Stimulated activated CD4-positive, alpha-beta T cell treated with anti-CD3 and anti-CD28 coated beads, Interleukin-2, amount 100 ng/mL, for 4 hours (primary cell): ENCODE measurements at regions not wholly inside any gene's neighbourhood (a gene's known extent, or its start where the extent isn't known, plus 50 kb on each side); places are given as distances from the start of the nearest gene placed in this dataset.
"Not testable (repeated sequence)": the region's sequence is repeated elsewhere in the genome, so short reads cannot be mapped to it uniquely, and the experiment has no call there.

ENCODE experiments used
- DNase-seq: peaks from one replicate; pipeline ENCODE4 v3.0.0-alpha.2; 2020; ENCODE audit warnings: low read depth

- no peak for DNase-seq
Observed at GRCh38 chr9:90162326-90162725, 480.3 kb downstream of the DIRAS2 start.

GRCh38 chr9:90162819-90163218 lies 479.8 kb downstream of the DIRAS2 start:
- no peak for DNase-seq

GRCh38 chr9:90165281-90165680 lies 477.3 kb downstream of the DIRAS2 start:
- no peak for DNase-seq

- DNase-seq, result not testable (repeated sequence)
Observed at GRCh38 chr9:90166374-90166773, 476.2 kb downstream of the DIRAS2 start.

- DNase-seq, result no peak
Observed at GRCh38 chr9:90167914-90168313, 474.7 kb downstream of the DIRAS2 start.

DNA sequence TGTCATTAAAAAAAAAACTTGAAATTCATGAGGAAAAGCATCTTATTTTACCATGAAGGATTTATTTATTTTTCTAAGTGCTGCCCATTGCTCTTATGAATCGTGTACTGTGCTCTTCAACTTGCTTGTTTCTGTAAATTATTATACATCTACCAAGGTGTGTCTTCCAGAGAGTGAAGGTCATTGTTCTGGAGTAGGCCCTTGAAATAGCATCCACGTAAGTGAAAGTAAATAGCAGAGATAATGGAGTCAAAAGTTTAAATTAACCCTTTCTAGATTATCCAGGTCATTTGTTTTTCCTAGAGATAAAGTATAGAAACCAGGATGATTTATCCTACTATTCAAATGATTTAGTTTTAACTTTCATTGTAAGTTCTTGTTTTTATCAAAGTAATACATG lies 473.1 kb downstream of the DIRAS2 start:
- no peak for DNase-seq

DNA sequence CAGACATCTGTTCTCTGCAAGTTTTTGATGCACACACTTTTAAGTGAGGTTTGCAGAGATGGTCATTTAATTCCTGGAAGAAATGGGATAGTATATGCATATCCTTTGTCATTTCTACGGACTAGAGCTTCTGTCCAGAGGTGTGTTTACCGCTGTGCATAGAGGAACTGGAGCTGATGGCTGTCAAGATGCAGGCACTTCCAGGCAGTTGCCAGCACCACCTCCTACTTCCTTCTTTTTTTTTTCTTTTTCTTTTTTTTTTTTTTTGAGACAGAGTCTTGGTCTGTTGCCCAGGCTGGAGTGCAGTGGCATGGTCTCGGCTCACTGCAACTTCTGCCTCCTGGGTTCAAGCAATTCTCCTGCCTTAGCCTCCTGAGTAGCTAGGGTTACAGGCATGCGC lies 468.7 kb downstream of the DIRAS2 start:
- DNase-seq, result not testable (repeated sequence)

- DNase-seq, result not testable (repeated sequence)
Observed at GRCh38 chr9:90174346-90174745, 468.3 kb downstream of the DIRAS2 start.

DNA sequence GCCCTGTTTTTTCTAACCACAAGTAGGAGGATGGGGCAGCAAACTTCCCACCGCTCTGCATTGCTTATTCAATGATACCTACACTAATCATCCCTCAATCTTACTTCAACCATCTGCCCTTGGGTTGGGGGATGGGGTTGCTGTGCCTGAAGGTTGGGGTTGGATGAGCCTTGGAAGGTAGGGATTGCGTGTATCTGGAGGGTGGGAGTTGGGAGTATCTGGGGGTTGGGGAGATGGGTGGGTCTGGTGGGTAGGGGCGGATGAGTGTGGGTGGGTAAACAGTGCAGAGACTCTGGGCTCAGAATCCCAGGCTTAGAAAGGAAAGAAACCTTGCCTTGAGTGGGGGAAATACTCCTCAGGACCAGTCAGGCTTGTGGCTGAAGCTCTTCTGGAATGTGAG lies 467.4 kb downstream of the DIRAS2 start:
- DNase-seq, result no peak

DNA sequence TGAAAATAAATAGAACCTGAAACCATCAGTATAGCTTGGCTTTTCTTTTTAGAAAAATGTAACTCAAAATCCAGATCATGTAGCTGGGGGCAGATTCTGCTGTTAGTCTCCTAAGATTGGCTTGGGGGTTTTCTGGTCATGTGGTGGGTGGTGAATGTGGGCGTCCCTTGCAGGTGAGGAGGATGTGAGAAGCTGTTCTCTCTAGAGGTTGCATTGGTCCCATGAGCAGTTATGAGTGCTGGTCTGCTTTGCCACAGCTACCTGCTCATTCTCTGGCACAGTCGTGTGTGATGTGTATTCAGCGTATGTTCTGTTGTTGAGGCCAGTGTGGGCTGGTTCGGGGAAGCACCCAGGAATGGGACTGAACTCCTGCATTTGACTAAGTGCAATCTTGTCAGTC lies 466.8 kb downstream of the DIRAS2 start:
- DNase-seq, result no peak

DNA sequence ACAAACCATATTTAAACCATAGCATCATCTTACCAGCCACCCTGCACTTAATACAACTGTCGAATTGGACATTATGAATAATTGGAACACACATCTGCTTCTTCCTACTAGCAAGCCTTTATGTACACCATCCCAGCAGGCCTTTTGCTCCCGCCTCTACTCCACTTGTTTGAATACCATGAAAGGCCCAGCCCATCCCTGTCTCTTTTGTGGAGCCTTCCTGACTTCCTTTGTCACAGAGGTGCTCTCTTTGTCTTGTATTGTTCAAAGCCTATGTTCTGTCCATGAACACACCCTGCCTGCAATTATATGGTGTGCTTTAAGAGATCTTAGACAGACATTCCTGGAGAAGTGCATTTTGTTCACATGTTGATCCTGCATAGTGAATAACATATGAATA lies 465.7 kb downstream of the DIRAS2 start:
- DNase-seq, result no peak

DNA sequence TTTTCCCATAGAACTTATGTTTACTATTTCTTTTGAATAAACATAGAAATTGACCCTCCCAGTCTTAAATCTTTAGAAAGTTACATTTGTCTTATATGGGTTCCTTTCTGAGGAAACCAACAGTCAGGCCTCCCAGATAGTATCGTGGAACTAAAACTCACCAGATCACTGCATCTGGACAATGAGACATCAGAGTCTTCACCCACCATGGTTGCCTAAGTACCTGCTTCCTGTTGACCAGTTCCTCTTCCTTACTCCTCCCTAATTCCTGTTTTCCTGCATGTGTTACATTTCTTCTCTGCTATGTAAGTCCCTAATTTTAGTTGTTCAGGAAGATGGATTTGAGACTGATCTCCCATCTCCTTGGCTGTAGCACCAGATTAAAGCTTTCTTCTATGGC lies 462.2 kb downstream of the DIRAS2 start:
- DNase-seq, result no peak

GRCh38 chr9:90188656-90189055 lies 454.0 kb downstream of the DIRAS2 start:
- DNase-seq, result no peak

GRCh38 chr9:90189306-90189705 lies 453.3 kb downstream of the DIRAS2 start:
- DNase-seq, result no peak

DNA sequence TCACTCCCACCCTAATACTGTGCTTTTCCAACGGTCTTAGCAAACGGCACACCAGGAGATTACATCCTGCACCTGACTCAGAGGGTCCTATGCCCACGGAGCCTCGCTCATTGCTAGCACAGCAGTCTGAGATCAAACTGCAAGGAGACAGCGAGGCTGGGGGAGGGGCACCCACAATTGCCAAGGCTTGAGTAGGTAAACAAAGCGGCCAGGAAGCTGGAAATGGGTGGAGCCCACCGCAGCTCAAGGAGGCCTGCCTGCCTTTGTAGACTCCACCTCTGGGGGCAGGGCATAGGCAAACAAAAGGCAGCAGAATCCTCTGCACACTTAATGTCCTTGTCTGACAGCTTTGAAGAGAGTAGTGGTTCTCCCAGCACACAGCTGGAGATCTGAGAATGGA lies 450.2 kb downstream of the DIRAS2 start:
- DNase-seq, result peak; percentile 6

DNA sequence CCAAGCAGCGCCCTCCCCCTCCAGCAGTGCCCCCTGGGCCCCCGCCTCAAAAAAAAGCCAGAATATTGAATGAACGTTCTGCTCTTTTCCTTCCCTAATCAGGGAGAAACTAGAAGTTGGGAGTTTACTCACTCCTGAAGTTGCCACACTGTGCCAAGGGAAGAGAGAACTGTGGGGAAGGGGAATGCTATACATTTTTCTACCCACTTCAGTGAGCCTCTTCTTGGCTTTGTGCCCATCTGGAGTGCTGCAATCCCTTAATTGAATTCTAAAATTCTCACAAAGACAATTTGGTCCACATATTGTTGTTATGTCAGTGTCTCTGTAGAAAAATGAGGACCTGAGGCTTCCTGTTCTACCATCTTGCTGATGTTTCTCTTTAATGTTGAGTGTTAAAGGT lies 443.7 kb downstream of the DIRAS2 start:
- DNase-seq, result no peak

- no peak for DNase-seq
Observed at GRCh38 chr9:90201766-90202165, 440.9 kb downstream of the DIRAS2 start.

DNA sequence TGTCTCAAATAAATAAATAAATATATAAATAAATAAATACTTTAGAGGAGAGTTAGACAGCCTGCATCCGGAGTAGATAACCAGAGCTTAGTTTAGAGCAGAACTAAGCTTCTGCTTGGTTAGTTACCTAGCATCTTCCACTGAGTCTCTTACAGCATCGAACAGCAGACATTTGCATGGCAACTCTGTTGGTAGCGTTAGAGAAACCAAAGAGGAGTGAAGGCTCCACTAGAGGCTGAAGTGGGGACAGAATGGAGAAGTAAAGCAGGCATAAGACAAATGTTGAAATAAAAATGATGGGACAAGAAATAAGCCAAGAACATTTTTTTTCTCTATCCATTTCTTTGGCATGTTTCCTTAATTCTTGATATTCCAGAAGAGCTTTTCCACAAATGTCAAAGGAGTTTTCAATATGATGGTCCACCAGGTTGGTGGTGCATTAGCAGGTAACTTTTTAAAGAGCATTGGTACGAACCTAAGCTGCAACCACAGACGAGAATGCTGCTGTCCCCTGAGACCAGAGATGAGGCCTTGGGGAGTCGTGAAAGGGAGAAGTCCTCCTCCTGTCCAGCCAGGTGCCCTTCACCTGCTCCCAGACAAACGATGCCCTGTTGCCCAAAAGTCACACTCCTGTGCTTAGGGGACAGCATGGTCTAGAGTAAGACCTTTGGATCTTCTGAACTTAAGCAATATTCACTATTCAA lies 438.3 kb downstream of the DIRAS2 start:
- no peak for DNase-seq

DNA sequence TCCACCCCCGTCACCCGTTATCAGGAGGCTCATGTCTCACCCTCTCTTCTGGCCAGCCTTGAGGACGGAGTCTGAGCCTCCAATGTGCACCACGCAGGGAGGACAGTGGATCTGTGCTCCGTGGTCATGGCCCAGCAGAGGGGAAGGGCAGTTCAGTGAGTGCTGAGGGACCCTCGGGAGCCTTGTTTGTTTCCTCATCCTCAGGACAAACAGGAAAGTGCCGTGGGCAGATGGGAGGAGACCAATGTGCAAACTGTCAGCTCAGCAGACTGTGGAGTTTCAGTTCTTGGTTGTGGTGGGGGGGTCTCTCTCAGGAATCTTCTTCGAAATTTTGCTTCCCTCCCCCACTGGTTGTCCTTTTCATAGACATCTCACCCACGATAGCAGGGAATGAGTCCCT lies 429.6 kb downstream of the DIRAS2 start:
- not testable (repeated sequence) for DNase-seq

GRCh38 chr9:90219548-90220118 lies 423.0 kb downstream of the DIRAS2 start:
- DNase-seq, result peak; percentile 11

- not testable (repeated sequence) for DNase-seq
Observed at GRCh38 chr9:90221899-90222298, 420.7 kb downstream of the DIRAS2 start.

DNA sequence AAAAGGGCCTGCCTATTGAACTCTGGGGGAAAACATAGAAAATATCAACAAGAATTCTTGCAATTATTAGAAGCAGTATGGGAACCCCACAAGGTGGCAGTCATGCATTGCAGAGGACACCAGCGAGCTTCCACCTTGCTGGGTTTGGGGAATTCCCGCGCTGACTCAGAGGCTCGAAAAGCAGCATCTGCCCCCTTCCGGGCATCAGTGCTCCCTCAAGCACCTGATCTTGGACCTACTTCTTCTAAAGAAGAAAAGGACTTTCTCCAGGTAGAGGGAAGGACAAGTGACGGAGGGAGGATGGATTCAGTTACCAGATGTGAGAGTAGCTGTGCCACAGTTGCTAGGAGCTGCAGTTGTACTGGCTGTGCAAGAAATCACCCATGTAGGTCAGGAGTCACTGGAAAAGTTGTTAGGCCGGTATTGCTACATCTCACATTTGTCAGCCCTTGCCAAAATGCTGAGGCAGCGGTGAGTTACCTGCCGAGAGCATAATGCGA lies 415.7 kb downstream of the DIRAS2 start:
- peak; percentile 54 for DNase-seq

- not testable (repeated sequence) for DNase-seq
Observed at GRCh38 chr9:90233081-90233480, 409.5 kb downstream of the DIRAS2 start.

- no peak for DNase-seq
Observed at GRCh38 chr9:90240541-90240940, 402.1 kb downstream of the DIRAS2 start.
